ENCODE measurements at regions not wholly inside any gene's neighbourhood (a gene's known extent, or its start where the extent isn't known, plus 50 kb on each side); places are given as distances from the start of the nearest gene placed in this dataset.

- no peaks in the 10 kb centered on the region for H3K36me3 ChIP-seq
- no peaks in the 10 kb centered on the region for H3K4me1 ChIP-seq
- no peak overlapping the region for H3K4me3 ChIP-seq
- intact Hi-C loops (cut with DNase I; ENCODE audit: low total_unique reads) = no loop called here
- DNase-seq = no peak
- H3K9me3 ChIP-seq = no peaks in the 10 kb centered on the region
- no peaks in the 10 kb centered on the region for H3K27me3 ChIP-seq
- TF ChIP-seq CTCF (IDR thresholded peaks at IDR 0.05) (no peak), POLR2A (IDR thresholded peaks at IDR 0.05) (no peak)
- H3K27ac ChIP-seq = no peak overlapping the region
Observed at GRCh38 chr16:60484901-60485300, 1551.3 kb downstream of the CDH8 start.

- TF ChIP-seq CTCF (IDR thresholded peaks at IDR 0.05) (no peak), POLR2A (IDR thresholded peaks at IDR 0.05) (no peak)
- intact Hi-C loops (cut with DNase I; ENCODE audit: low total_unique reads) = no loop called here
- no peak overlapping the region for H3K4me3 ChIP-seq
Observed at GRCh38 chr16:60481591-60481990, 1554.6 kb downstream of the CDH8 start.

GRCh38 chr16:60478810-60479209 lies 1557.4 kb downstream of the CDH8 start:
- no peaks in the 10 kb centered on the region for H3K27me3 ChIP-seq
- no peak overlapping the region for H3K4me3 ChIP-seq
- intact Hi-C loops (cut with DNase I; ENCODE audit: low total_unique reads) = no loop called here
- no peak for DNase-seq
- H3K4me1 ChIP-seq = no peaks in the 10 kb centered on the region
- H3K27ac ChIP-seq = no peak overlapping the region
- H3K9me3 ChIP-seq = no peaks in the 10 kb centered on the region
- TF ChIP-seq CTCF (IDR thresholded peaks at IDR 0.05) = no peak
- H3K36me3 ChIP-seq = no peaks in the 10 kb centered on the region

More at GRCh38 chr16:60481591-60481990, 1554.6 kb downstream of the CDH8 start:
- no peaks in the 10 kb centered on the region for H3K4me1 ChIP-seq
- no peaks in the 10 kb centered on the region for H3K27me3 ChIP-seq
- no peak for DNase-seq
- H3K27ac ChIP-seq = no peak overlapping the region
- no peaks in the 10 kb centered on the region for H3K36me3 ChIP-seq
- no peaks in the 10 kb centered on the region for H3K9me3 ChIP-seq

GRCh38 chr16:60463986-60464385 lies 1572.3 kb downstream of the CDH8 start:
- no peaks in the 10 kb centered on the region for H3K9me3 ChIP-seq
- H3K4me1 ChIP-seq = no peaks in the 10 kb centered on the region
- H3K36me3 ChIP-seq = no peaks in the 10 kb centered on the region
- DNase-seq = no peak
- H3K27me3 ChIP-seq = no peaks in the 10 kb centered on the region
- no peak overlapping the region for H3K4me3 ChIP-seq
- intact Hi-C loops (cut with DNase I; ENCODE audit: low total_unique reads) = no loop called here
- TF ChIP-seq POLR2A (IDR thresholded peaks at IDR 0.05) (no peak), CTCF (IDR thresholded peaks at IDR 0.05) (no peak)
- H3K27ac ChIP-seq = no peak overlapping the region

- Histone ChIP-seq H3K27me3 (no peaks in the 10 kb centered on the region), H3K4me1 (no peaks in the 10 kb centered on the region), H3K9me3 (no peaks in the 10 kb centered on the region), H3K36me3 (no peaks in the 10 kb centered on the region), H3K4me3 (no peak overlapping the region), H3K27ac (no peak overlapping the region)
- TF ChIP-seq POLR2A (IDR thresholded peaks at IDR 0.05) (no peak), CTCF (IDR thresholded peaks at IDR 0.05) (no peak)
- no peak for DNase-seq
- intact Hi-C loops (cut with DNase I; ENCODE audit: low total_unique reads) = no loop called here
Observed at GRCh38 chr16:60459463-60459862, 1576.8 kb downstream of the CDH8 start.

Measured in uterus (tissue), 3 donors.